Fibroblast of lung (primary cell): ENCODE measurements at regions not wholly inside any gene's neighbourhood (a gene's known extent, or its start where the extent isn't known, plus 50 kb on each side); places are given as distances from the start of the nearest gene placed in this dataset.

ENCODE experiments used
- CTCF ChIP-seq, 2 donors: IDR thresholded peaks in 1 of 2; conservative IDR thresholded peaks in 1 of 2; 1 replicate in 1 of 2; 2 replicates in 1 of 2; pipeline ENCODE4 v1.5.1; 2011 to 2012; ENCODE audit warnings: low read length in 2 of 2, control low read depth in 1 of 2, inconsistent platforms in 1 of 2, low read depth in 1 of 2, mild to moderate bottlenecking in 1 of 2
- EZH2 ChIP-seq: IDR thresholded peaks from 2 replicates; pipeline ENCODE4 v1.5.1; 2012; ENCODE audit warnings: low read length, control low read depth, mild to moderate bottlenecking; ENCODE audit errors: missing control alignments

- TF ChIP-seq CTCF (conservative IDR thresholded peaks at IDR 0.05 in 1 of 2, IDR thresholded peaks at IDR 0.05 in 1 of 2; ENCODE audit: low read depth in 1 of 2, low read length in 2 of 2) = no peak
- TF ChIP-seq EZH2 = no peak
These were observed 289.1 kb downstream of the ETAA1 start for GRCh38 chr2:67686254-67686653.
